Putamen (tissue), 1 donor: ENCODE measurements at regions not wholly inside any gene's neighbourhood (a gene's known extent, or its start where the extent isn't known, plus 50 kb on each side); places are given as distances from the start of the nearest gene placed in this dataset.
"Not testable (repeated sequence)": the region's sequence is repeated elsewhere in the genome, so short reads cannot be mapped to it uniquely, and the experiment has no call there.

Experiments used
- DNase-seq: peaks from one replicate; pipeline ENCODE4 v3.0.0-alpha.2; 2016; ENCODE audit warnings: low spot score

DNA sequence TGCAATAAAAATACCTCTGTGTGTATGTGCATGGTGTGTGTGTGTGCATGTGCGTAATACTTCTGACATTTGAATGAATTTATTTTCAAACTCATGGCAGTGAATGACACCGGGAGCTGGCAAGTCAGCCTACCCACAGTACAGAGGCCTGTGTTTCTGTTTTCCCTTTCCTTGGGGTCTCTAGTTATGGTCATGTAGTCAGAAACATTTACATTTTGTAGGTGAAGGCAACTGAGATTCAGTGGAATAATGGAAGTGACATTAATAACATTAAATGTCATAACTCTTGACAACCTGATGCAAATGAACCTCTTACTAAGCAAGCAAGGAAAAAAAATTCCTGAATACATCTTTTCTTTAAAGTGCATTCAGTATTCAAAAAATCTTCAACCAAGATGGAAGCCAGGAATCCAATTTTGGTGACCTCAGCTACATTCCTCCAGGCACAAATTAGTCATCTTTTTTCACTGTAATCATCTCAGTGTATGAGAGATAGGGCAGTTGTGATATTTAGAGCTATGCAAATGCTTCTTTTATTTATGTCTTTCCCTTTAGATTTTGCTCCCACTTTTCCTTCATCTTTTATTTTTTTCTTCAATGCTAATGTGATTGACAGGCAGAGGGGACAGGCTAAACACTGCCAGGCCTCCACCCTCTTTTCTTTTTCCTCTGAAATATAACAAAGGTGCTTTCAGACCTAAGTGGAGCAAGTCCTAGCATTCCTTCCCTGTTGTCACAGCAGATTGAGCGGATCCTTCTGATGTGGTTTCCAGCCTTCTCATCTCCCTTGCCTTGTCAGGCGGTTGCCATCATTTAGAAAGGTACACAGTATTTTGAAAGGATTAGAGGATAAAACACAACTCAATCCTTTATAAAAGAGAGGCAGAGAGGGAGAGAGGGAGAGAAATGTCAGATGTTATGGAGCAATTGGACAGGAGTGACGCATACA, 569.8 kb upstream of the ADAMTS16 start:
- DNase-seq: peak; percentile 22

DNA sequence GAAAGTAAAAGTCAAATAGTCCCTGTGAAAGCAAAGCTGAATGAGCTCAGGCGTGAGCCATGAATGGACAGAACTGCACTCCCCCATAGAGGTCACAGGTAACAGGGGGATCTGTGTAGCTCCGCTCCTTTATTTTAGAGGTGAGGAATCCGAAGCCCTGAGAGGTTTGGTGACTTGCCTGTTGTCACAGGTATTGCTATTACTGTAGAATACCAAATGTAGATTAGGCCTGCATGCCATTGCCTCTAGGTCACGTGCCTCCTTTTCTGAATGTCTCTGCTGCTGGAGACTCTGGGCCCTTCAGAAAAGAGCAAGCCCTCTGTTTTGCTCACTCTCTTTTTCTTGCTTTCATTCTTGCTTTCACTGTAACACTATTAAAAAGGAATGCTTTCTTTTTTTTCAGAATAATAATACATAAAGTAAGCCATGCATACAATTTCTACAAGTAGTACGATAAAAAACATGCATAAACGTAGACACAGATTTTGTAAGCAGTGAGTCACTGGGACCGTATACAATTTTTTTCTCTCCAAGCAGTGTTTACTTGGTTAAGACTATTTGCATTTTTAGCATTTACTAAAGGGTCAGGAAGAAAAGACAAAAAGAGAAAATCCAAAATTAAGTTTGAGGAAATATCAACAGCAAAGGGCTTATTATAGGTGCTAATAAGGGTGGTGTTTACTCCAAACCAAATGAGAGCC, 568.7 kb upstream of the ADAMTS16 start:
- DNase-seq: no peak

DNA sequence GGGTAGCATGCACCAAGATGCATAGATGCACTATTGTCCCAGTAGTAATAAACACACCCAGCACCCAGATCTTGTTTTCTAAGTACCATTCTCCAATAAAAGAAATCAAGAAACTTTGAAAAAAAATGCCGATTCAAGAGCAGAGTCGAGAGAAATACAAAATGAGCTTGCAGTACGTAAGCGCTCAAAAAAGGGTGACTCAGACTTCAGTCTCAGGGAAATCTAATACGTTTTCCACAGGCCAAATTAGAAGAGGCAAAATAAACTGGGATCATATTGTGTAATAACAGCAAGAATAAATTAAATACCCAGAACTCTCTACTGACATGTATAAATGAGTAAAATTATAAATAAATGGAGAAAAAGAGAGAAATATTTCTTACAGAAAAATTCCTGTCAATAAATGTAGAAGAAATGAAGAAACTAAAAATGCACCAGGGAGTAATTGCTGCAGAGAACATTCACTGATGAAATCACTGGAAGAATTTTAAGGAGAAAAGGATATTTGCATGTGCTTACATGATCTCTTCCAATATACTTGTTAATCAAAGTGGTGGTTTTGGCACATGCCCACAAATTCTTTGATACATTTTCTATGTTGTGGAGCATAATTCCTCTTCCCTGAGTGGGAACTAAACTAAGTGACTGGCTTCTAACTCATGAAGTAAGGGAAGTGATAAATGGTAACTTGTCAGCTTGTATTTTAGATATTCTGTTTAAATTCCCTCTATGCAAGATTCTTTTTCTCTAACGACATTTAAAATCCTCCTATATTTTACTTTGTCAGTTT, 567.6 kb upstream of the ADAMTS16 start:
- DNase-seq: peak; percentile 32

DNA sequence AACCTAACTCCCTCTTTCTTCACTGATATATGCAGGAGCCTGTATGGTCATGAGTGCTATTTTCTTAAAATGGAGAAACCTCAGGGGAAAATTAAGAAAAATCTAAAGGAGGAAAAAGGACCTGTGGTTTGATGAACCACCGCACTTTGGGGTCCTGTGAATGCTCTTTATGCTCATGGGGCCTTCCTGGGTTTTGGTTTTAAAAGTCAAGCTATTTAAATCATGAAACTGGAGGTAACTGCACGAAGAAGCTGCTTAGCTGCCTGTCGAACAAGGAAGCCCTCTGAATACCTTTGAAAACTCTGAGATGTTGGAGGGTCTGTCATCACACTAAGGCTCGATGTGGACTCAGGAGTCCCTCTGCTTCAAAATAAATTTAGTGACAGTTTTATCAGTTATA, 564.5 kb upstream of the ADAMTS16 start:
- no peak for DNase-seq

- no peak for DNase-seq
These were observed 563.9 kb upstream of the ADAMTS16 start for GRCh38 chr5:4576161-4576748.

DNA sequence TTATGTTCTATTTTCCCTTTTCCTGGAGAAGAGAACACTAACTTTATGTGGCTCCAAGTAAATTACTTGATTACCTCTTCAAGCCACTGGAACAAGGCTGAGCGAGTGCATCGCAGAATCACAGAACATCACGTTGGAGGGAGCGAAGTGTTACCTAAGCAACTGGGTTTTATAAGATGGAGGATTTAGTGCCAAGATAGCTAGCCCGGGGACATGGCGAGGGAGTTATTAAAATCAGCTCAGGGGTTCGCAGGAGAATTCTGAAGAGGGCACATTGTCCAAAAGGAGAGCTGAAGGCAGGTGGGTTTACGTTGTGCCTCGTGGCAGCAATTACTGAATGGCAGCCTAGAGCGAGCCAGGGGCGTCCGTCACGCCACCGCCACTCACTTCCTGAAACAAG, 563.2 kb upstream of the ADAMTS16 start:
- DNase-seq: no peak

DNA sequence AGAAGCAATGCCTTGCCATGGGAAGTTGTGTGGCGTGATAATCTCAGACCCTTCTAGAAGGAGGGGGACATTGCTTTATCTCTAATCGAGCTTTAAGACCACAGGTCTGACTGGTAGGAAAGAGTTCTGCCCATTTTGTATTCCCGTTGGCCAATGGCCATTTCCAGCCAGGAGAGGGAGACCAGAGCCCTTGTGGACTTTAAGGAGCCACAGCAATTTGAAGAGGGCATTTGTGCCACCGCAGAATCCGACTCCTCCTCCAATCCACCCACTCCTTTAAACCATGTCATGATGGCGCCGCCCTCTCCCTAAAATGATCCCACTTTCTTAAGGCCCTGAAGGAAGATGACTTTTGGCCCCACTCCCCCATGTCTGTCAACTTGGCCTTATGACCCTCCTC, 560.5 kb upstream of the ADAMTS16 start:
- no peak for DNase-seq

GRCh38 chr5:4580772-4581171, 559.4 kb upstream of the ADAMTS16 start:
- DNase-seq: no peak

GRCh38 chr5:4581289-4581688, 558.8 kb upstream of the ADAMTS16 start:
- DNase-seq: no peak

- DNase-seq: peak; percentile 17
These were observed 555.1 kb upstream of the ADAMTS16 start for GRCh38 chr5:4584982-4585381.

- no peak for DNase-seq
These were observed 526.7 kb upstream of the ADAMTS16 start for GRCh38 chr5:4613440-4613839.

- DNase-seq: no peak
These were observed 526.0 kb upstream of the ADAMTS16 start for GRCh38 chr5:4614088-4614487.

- DNase-seq: not testable (repeated sequence)
These were observed 524.8 kb upstream of the ADAMTS16 start for GRCh38 chr5:4615369-4615768.

DNA sequence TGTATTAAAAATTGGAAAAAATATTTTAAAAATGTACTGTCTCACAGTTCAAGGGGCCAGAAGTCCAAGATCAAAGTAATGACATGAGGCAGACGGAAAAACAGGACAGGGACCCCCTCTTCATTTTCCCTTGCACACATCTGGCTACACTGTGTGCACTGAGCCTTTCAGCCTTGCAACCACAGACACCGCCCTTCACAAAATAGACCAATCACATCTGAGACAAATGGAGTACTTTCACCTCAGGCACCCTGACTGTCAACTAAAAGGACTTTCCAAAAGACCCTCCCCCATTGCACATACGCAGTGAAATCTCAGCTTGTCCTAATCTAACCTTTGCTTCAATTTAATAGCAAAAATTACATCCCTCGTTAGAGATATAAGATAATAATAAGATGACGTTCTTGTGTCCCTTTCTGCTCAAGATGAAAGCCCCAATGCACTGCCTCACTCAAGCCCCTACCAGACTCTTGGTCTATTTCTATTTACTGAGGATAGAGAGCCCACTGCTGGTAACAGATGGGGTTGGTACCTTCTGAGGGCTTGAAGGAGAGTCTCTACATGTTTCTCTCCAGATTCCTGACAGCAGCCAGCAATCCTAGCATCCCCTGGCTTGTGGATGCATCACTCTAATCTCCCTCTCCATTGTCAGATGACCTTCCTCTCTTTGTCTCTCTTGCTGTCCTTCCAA, 514.8 kb upstream of the ADAMTS16 start:
- DNase-seq: no peak

DNA sequence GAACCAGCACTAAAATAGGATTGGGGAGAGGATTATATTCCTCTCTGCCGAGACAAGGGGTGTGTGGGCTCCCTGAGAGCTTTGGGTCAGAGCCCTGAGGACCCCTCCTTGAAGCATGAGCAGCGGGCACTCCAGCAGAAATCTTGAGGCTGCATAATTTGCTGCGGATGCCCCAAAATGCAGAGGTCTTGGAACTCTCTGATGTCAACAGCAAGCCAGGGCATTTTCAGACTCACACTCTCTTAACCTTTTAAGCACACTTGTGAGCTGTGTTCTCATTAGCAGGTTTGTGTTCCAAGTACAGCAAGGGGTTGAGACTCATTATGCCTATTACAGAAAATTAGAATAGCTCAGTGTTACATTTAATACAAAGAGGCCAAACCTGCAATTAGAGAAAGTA, 513.0 kb upstream of the ADAMTS16 start:
- DNase-seq: no peak

- DNase-seq: no peak
These were observed 512.2 kb upstream of the ADAMTS16 start for GRCh38 chr5:4627929-4628328.

- no peak for DNase-seq
These were observed 511.3 kb upstream of the ADAMTS16 start for GRCh38 chr5:4628645-4629385.

GRCh38 chr5:4630031-4630430, 510.1 kb upstream of the ADAMTS16 start:
- no peak for DNase-seq

GRCh38 chr5:4634342-4634741, 505.8 kb upstream of the ADAMTS16 start:
- DNase-seq: no peak

DNA sequence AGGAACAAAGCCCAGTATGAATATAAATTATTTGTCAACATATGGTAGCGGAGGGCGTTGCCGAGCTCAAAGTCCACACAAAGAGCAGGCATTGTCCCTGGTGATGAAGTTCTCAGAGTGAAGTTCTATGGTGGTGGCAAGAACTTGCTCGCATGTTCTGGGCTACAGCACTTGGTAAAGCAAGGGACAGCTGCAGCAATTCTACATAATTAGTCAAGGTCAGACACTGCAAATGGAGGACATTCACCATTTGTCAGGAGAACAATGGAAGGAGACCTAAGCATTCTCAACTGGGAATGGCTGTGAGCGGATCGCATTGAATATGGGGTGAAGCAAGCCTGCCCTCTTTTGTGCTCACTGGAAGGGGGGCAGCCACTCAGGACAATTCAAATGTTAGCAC, 503.8 kb upstream of the ADAMTS16 start:
- no peak for DNase-seq

DNA sequence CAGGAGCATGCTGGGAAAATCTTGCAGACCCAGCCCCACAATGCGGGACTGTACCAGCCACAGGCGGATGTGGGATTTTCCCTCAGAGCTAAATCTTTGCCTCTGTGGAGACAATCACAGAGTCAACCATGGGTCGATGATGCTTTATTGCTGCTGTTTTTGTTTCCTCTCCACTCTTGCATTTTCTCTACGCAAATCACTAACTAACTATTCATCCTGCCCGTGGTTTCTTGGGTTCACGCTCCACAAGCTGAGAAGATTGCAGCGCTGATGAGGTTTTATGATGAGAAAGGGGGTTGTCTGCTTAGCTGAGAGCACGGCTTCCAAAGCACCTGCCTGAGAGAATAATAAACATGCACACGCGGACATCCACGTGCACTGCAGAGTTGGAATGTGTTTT, 500.2 kb upstream of the ADAMTS16 start:
- DNase-seq: no peak
